HG02981 (cell line): ENCODE measurements at regions not wholly inside any gene's neighbourhood (a gene's known extent, or its start where the extent isn't known, plus 50 kb on each side); places are given as distances from the start of the nearest gene placed in this dataset.
"Not testable (repeated sequence)": the region's sequence is repeated elsewhere in the genome, so short reads cannot be mapped to it uniquely, and the experiment has no call there.

Experiments used
- ATAC-seq: cut with Tn5 transposase; IDR thresholded peaks from one replicate; pipeline ENCODE4 v1.9.1; 2021; ENCODE audit warnings: mild to moderate bottlenecking, moderate library complexity; ENCODE audit not compliant: unreplicated experiment

- ATAC-seq: no peak
These were observed 78.8 kb downstream of the IGLL1 start for GRCh38 chr22:23501261-23501619.

DNA sequence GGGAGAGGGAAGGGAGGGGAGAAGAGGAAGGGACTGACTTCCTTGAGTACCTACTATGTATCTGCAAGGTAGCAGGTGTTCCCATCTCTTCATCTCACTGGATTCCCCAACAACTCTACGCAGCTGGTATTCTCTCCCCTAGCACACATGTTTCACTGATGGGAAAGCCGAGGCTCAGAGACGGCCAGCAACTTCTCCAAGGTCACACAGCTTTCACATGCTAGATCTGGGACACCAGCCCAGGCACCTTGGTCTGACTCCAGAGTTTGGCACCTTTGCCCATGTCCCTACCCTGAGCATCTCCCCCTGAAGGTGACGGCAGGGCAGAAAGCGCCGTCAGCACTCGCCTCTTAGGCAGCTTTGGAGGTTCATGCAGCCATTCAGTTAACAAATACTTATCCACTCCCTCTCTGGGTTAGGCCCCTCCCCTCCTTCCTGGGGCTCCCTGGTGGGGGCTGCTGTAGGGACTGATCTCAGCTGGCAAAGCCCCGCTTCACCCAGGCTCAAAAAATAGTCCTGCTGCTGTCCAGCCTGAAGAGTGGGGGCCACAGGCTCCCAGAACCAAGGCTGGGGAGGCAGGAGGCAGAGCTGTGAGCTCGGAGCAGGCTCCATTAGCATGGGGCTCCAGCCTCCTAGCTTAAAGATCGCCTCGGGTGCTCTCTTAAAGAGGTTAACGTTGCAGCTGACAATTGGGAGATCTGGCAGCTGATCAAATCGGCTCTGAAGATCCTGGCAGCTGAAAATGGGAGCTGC lies 79.4 kb downstream of the IGLL1 start:
- ATAC-seq: no peak

- no peak for ATAC-seq
These were observed 80.1 kb downstream of the IGLL1 start for GRCh38 chr22:23499845-23500500.

DNA sequence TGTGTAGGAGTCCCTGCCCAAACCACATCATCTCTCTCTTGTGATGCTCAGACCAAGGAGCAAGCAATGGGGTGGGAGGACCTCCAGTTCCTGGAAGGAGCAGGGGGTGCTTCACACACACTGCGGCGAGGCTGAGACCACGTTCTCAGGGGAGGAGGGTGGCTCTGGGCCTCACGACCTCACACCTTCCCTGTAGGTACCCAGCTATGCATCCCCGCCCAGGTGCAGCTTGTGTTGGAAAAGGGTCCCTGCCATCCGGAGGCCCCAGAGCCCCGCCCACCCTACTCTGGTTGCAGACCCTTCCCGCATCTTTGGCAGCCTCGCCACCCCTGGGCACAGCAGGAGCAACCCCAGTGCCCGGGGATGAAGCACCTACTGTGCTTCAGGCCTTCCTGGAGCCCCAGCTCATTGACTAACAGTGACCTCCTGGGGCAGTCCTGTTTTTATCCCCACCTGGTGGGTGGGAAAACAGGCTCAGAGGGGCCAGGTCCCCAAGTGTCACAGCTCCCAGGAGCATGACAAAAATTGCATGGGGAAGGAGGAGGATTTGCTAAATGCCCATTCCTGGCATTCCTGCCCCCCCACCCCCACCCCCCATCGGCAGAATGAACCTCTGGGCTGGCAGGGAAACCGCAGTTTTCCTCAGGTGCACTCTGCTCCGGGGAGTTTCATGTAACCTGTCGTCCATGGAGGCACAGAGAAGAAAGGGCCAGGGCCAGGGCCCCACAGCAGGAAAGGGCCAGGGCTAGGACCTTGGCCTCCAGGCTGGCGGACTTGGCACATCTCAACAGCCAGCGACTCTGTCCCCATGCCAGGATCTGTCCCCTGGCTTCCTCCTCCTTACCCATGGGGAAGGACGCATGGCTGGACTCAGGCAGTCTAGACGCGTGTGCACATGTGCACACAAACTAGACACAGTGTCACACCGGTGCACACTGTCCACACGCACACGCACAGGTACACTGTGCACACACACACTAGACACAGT lies 81.0 kb downstream of the IGLL1 start:
- ATAC-seq: no peak

DNA sequence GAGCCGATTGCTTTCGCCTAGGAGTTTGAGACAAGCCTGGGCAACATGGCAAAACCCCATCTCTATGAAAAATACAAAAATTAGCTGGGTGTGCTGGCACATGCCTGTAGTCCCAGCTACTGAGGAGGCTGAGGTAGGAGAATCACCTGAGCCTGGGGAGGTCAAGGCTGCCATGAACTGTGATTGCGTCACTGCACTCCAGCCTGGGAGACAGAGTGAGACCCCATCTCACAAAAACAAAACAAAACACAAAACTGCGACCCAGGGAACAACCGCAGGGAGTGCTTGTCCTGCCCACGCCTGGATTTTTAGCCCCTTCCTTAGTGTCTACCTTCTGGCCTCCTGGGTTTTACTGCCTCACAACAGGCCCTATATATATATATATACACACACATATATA lies 82.2 kb downstream of the IGLL1 start:
- ATAC-seq: not testable (repeated sequence)

DNA sequence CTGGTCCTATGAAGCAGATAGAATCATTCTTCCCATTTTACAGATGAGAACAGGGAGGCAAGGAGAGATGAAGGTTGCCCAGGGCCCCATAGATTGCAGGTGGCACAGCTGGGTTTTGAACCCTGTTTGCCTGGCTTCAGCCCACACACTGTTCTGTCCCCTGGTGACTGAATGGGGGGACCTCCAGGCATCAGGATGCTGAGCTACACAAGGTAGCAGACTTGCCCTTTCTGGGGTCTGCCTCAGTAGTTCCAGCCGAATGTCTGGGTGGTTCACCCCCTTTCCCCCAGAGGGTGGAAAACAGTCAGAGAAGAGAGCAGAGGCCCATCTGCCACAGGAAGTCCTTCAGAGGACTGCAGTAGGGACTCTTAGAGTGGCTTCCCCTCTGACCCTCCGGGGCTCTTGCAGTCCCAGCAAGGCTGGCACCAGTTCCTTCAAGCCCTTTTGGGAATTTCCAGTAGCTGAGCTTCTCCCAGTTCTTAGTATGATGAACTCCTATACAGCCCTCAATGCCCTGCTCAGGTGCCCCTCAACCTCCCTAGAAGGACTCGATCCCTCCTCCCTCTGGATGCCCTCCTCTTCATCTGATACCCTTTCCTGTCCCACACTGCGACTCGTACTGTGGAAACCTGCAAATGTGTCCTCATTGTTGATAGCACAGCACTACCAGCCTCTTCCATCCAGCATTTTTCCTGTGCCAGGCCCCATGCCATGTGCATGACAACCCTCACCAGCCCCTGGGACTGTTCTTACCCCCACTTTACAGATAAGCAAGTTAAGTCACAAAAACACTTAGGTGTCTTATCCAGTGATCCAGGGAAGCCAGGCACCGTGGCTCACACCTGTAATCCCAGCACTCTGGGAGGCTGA lies 82.8 kb downstream of the IGLL1 start:
- ATAC-seq: no peak

DNA sequence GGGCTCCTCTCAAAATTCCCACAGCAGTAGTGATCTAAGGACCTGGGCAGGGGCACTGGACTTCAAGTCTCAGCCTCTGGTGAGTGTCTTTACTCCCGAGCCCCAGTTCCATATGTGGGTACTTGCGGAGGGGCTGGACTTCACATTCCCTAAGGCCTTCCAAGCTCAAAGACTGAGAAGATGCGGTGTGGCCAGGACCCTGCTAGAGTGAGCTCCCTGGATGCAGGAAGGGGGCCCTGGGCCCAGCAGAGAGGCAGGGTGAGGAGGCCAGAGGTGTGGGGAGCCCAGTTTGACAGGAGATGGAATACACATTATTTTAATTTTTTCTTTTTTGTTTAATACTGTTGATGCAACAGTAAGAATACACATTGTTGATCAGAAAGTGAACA lies 83.7 kb downstream of the IGLL1 start:
- ATAC-seq: no peak

- ATAC-seq: no peak
These were observed 84.3 kb downstream of the IGLL1 start for GRCh38 chr22:23495614-23496444.

- ATAC-seq: no peak
These were observed 85.2 kb downstream of the IGLL1 start for GRCh38 chr22:23494930-23495266.

DNA sequence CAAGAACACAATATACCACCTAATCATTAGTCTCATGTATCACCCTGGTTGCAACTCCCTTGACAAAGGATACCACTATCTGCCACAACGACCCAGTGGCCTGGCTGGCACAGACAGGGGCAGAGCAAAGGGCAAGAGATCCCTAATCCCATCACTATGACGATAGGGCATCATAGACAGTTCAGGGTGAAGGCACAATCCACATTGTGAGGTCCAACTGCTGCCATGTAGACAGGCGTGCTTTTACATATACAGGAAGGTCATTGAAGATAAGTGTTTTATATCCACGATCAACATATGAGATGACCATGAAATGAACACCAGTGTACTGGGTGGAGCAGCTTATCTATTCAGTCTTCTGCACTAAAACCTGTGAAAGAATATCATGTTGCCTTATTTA lies 94.6 kb downstream of the IGLL1 start:
- no peak for ATAC-seq

GRCh38 chr22:23484651-23485050 lies 95.4 kb downstream of the IGLL1 start:
- no peak for ATAC-seq

DNA sequence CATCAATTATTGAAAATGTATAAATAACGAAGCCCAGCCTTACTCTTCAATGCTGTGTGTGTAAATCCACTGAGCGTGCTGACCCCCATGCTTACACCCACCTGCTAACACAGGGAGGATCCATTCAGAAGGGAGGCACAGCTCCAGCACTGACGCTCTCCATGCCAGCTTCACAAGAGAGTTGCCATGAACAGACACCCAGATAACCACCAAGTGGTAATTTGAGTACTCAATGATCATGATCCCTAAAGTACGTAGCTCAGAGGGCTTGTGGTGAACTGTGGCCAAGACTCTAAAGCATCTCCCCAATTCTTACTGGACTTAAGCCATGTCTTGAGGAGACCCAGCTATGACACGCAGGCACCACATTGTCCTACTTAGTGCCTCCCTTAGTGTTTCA lies 98.7 kb downstream of the IGLL1 start:
- ATAC-seq: no peak

DNA sequence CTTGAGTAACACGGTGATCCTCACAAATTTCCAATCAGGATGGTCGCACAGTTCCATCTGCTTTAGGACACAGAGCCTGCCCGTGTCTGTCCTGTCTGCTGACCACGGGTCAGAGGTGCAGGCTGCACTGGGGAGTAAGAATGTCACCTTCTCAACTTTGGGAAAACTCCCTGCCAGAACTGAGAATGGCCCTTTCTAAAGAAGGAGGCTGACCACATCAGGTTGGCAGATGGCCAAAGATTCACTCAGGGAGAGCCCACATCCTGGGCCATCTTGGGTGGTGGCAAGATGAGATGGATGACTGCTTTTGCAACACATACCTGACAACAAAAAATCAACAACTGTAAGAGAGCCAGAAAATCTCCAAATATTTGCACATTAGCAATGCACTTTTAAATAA lies 101.9 kb downstream of the IGLL1 start:
- ATAC-seq: no peak

GRCh38 chr22:23474531-23474930 lies 105.6 kb downstream of the IGLL1 start:
- not testable (repeated sequence) for ATAC-seq

- ATAC-seq: no peak
These were observed 106.2 kb downstream of the IGLL1 start for GRCh38 chr22:23473901-23474300.

DNA sequence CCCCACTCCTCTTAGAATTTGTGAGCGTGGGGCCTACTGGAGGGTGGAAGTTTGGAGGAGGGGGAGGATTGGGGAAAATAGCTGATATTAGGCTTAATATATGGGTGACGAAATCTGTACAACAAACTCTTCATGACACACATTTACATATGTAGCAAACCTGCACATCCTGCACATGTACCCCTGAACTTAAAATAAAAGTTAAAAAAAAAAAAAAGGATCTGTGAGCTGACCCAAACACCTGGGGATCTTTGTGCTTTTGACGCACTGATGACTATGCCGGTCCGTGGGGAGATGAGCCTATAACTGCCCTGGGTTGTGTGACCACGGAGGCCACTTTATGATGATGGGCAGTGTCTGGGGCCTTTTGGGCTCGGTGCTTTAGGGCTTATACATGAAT lies 107.7 kb downstream of the IGLL1 start:
- ATAC-seq: not testable (repeated sequence)

GRCh38 chr22:23471698-23472097 lies 108.4 kb downstream of the IGLL1 start:
- no peak for ATAC-seq

DNA sequence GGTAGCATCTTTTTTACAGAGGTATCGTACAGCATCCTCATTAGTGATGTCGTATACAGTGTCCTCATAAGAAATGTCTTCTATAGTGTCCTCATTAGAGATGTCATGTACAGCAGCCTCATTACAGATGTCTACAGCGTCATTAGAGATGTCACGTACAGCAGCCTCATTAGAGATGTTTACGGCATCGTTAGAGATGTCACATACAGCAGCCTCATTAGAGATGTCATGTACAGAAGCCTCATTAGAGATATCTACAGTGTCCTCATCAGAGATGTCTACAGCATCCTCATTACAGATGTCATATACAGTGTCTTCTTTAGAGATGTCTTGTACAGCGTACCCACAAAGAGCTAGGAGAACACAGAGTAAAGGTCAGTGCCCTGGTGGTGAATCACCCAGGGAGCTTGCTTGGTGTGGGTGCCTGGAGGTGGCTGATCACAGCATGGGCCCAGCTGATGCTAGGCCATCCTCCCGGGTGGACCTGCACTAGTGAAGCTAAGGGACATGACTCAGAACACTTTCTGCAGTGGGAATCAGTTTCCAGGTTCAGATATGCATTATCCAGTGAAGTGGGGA lies 109.2 kb downstream of the IGLL1 start:
- ATAC-seq: no peak

DNA sequence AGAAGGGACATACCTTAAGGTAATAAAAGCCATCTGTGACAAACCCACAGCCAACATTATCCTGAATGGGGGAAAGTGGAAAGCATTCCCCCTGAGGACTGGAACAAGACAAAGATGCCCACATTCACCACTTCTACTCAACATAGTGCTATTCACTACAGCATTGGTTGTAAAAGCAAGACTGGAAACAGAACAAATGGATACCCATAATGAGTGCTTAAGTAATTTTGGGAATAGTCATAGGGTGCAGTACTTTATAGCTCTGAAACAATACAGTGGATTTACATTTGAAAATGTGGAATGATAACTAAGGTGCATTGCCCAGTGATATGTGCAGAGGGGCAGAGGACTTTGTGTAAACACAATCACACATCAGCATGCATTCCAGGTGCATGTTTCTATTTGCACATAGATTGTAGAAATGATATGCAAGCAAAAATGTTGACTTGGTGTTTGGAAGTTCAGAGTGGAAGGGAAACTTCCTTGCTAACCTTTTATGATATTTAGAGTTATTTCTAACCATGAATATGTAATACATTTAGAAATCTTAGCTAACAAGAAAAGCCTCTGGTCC lies 112.3 kb downstream of the IGLL1 start:
- ATAC-seq: no peak
